B cell (primary cell): ENCODE measurements at regions not wholly inside any gene's neighbourhood (a gene's known extent, or its start where the extent isn't known, plus 50 kb on each side); places are given as distances from the start of the nearest gene placed in this dataset.

Source experiments
- ATAC-seq: fragments of 200-7000 bp; cut with Tn5 transposase; one replicate; pipeline ENCODE4 v1.10.0; 2021; ENCODE audit warnings: low read depth, mild to moderate bottlenecking, moderate number of reproducible peaks, moderate library complexity
- CTCF ChIA-PET: fragments of 350-600 bp; sonication (Branson Sonifier 250); formaldehyde crosslinking; loops from one replicate; lab custom pipeline; 2021; ENCODE audit warnings: antibody characterized with exemption, inconsistent platforms; lab: Charles Lee
- POLR2A ChIA-PET: fragments of 350-600 bp; sonication (Branson Sonifier 250); formaldehyde crosslinking; loops from one replicate; lab custom pipeline; 2021; ENCODE audit warnings: antibody characterized with exemption; lab: Charles Lee
- DNase-seq: peaks from one replicate; pipeline ENCODE4 v3.0.0; 2013
- H2AFZ ChIP-seq: 2 replicates; pipeline ENCODE4 v1.6.1; 2012; ENCODE audit warnings: mild to moderate bottlenecking, low read depth, low read length; ENCODE audit not compliant: insufficient read depth, poor library complexity, severe bottlenecking
- H3K27ac ChIP-seq, 2 donors: 1 replicate in 1 of 2; 2 replicates in 1 of 2; pipeline ENCODE4 v1.5.1; 2012 to 2013; ENCODE audit warnings: low read length in 2 of 2, mild to moderate bottlenecking in 2 of 2, moderate library complexity in 1 of 2
- H3K27me3 ChIP-seq, 4 experiments: fragments of 200-600 bp in 1 of 4; sonication (generic) in 1 of 4; replicated peaks in 1 of 4; 1 replicate in 2 of 4; 2 replicates in 2 of 4; pipeline versions ENCODE4 v1.6.1 to v1.7.0; 2013 to 2016; ENCODE audit warnings: low read length in 3 of 4, mild to moderate bottlenecking in 2 of 4, mixed read lengths in 1 of 4, moderate library complexity in 1 of 4; ENCODE audit not compliant: insufficient read depth in 4 of 4, control insufficient read depth in 3 of 4; ENCODE audit errors: control extremely low read depth in 1 of 4
- H3K36me3 ChIP-seq, 2 experiments: replicated peaks in 1 of 2; 1 replicate in 1 of 2; 2 replicates in 1 of 2; pipeline versions ENCODE4 v1.6.1 to v1.7.1; 2013; ENCODE audit warnings: low read length in 1 of 2; ENCODE audit not compliant: insufficient read depth in 2 of 2, control insufficient read depth in 1 of 2; ENCODE audit errors: control extremely low read depth in 1 of 2, extremely low read depth in 1 of 2
- H3K4me1 ChIP-seq, 2 donors: fragments of 200-600 bp in 1 of 2; sonication (generic) in 1 of 2; 1 replicate in 1 of 2; 2 replicates in 1 of 2; pipeline versions ENCODE4 v1.5.1 to v1.6.1; 2013 to 2017; ENCODE audit warnings: low read length in 2 of 2; ENCODE audit not compliant: control insufficient read depth in 2 of 2, insufficient read depth in 2 of 2
- H3K4me2 ChIP-seq: replicated peaks from 2 replicates; pipeline ENCODE3; 2012; ENCODE audit warnings: mild to moderate bottlenecking, low read depth, low read length; ENCODE audit not compliant: poor library complexity, severe bottlenecking
- H3K4me3 ChIP-seq, 5 experiments: fragments of 200-600 bp in 1 of 5; sonication (generic) in 1 of 5; 1 replicate in 3 of 5; 2 replicates in 2 of 5; pipeline versions ENCODE4 v1.5.1 to v1.7.0; 2011 to 2016; ENCODE audit warnings: low read length in 4 of 5, mild to moderate bottlenecking in 4 of 5, low read depth in 2 of 5, control low read depth in 1 of 5, moderate library complexity in 1 of 5; ENCODE audit not compliant: insufficient read depth in 1 of 5; ENCODE audit errors: control extremely low read depth in 1 of 5, extremely low read depth in 1 of 5
- H3K79me2 ChIP-seq: fragments of 200-600 bp; sonication (generic); one replicate; pipeline ENCODE4 v1.6.0; 2016; ENCODE audit warnings: low read length; ENCODE audit not compliant: control insufficient read depth, insufficient read depth
- H3K9ac ChIP-seq: fragments of 200-600 bp; sonication (generic); 2 replicates; pipeline ENCODE4 v1.6.1; 2017; ENCODE audit warnings: mild to moderate bottlenecking, low read length, moderate library complexity
- H3K9me3 ChIP-seq, 3 donors: one replicate each; pipeline versions ENCODE4 v1.6.1 to v1.7.1; 2013; ENCODE audit warnings: low read length in 2 of 3; ENCODE audit not compliant: control insufficient read depth in 2 of 3, insufficient read depth in 1 of 3; ENCODE audit errors: control extremely low read depth in 1 of 3
- H4K20me1 ChIP-seq: 2 replicates; pipeline ENCODE4 v1.6.0; 2012; ENCODE audit warnings: mild to moderate bottlenecking, low read length; ENCODE audit not compliant: insufficient read depth, control insufficient read depth, poor library complexity, severe bottlenecking
- H3K27ac Mint-ChIP-seq: one replicate; pipeline ENCODE4 v1.8.0; 2021; ENCODE audit warnings: mixed read lengths
- H3K27me3 Mint-ChIP-seq: one replicate; pipeline ENCODE4 v1.8.0; 2021; ENCODE audit warnings: mixed read lengths
- H3K4me1 Mint-ChIP-seq: one replicate; pipeline ENCODE4 v1.8.0; 2021; ENCODE audit warnings: mixed read lengths
- H3K4me3 Mint-ChIP-seq: one replicate; pipeline ENCODE4 v1.8.0; 2021; ENCODE audit warnings: mixed read lengths
- H3K9me3 Mint-ChIP-seq: one replicate; pipeline ENCODE4 v1.8.0; 2022; ENCODE audit warnings: mixed read lengths; ENCODE audit not compliant: insufficient read depth
- EZH2 ChIP-seq: IDR thresholded peaks from 2 replicates; pipeline ENCODE4 v1.6.1; 2012; ENCODE audit warnings: borderline replicate concordance, low read depth, mild to moderate bottlenecking, moderate library complexity, low read length; ENCODE audit not compliant: insufficient read depth, poor library complexity, severe bottlenecking
- WGBS: methylation state at CpG from one replicate; pipeline ENCODE4 v1.1.5; 2013; ENCODE audit warnings: missing lambda C conversion rate; ENCODE audit not compliant: insufficient coverage; 5-methylcytosine and 5-hydroxymethylcytosine counted together
- intact Hi-C: fragments of 100-400 bp; cut with micrococcal nuclease; formaldehyde crosslinking; loops from one replicate; pipeline ENCODE4 v1.10.0; 2022
- TF ChIP-seq, protein P1 (sequence below): fragments of 200-600 bp; IDR thresholded peaks from one replicate; pipeline ENCODE4 v1.8.0; 2022; ENCODE audit warnings: antibody characterized with exemption, mild to moderate bottlenecking

DNA sequence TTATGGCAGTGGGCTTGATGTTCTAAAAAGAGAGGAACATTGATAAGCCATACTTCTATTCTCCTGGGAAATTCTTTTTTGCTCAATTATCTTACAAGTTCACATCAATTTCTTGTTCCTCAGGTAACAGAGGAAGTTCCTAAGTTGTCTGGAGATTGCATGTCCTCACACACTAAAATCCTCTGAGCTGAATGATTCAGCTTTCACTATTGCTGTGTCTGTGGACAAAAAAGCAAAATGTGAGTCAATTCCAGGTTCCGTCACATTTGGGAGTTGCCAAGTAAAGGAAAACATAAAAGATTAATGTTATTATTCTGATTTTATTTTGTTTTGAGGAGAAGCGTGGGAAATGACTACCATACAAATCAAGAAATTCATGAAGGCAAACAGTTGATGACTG is 316.7 kb downstream of the CHRM3 start:
- no peak overlapping the region for H3K9ac ChIP-seq
- ATAC-seq (no peak), DNase-seq (no peak)
- Mint-ChIP-seq H3K4me3 (no peak overlapping the region), H3K27me3 (no peaks in the 10 kb centered on the region), H3K4me1 (no peaks in the 10 kb centered on the region), H3K27ac (no peak overlapping the region), H3K9me3 (no peaks in the 10 kb centered on the region)
- no CpG with 5 or more reads among the region's 2 CpGs for WGBS
- no peak overlapping the region for H3K4me3 ChIP-seq
- H3K9me3 ChIP-seq: no peaks in the 10 kb centered on the region
- no peaks in the 10 kb centered on the region for H3K27me3 ChIP-seq
- no peaks in the 10 kb centered on the region for H3K79me2 ChIP-seq
- CTCF ChIA-PET: no interaction called here
- TF ChIP-seq EZH2: no peak
- TF ChIP-seq, protein P1, sequence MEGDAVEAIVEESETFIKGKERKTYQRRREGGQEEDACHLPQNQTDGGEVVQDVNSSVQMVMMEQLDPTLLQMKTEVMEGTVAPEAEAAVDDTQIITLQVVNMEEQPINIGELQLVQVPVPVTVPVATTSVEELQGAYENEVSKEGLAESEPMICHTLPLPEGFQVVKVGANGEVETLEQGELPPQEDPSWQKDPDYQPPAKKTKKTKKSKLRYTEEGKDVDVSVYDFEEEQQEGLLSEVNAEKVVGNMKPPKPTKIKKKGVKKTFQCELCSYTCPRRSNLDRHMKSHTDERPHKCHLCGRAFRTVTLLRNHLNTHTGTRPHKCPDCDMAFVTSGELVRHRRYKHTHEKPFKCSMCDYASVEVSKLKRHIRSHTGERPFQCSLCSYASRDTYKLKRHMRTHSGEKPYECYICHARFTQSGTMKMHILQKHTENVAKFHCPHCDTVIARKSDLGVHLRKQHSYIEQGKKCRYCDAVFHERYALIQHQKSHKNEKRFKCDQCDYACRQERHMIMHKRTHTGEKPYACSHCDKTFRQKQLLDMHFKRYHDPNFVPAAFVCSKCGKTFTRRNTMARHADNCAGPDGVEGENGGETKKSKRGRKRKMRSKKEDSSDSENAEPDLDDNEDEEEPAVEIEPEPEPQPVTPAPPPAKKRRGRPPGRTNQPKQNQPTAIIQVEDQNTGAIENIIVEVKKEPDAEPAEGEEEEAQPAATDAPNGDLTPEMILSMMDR: no peak
- H3K4me2 ChIP-seq: no peak overlapping the region
- H4K20me1 ChIP-seq: no peaks in the 10 kb centered on the region
- H3K4me1 ChIP-seq: no peaks in the 10 kb centered on the region
- no peaks in the 10 kb centered on the region for H3K36me3 ChIP-seq
- H2AFZ ChIP-seq: no peak overlapping the region
- no peak overlapping the region for H3K27ac ChIP-seq
- intact Hi-C loops: no loop called here
- POLR2A ChIA-PET: no interaction called here

GRCh38 chr1:239706245-239706892 is 320.0 kb downstream of the CHRM3 start:
- intact Hi-C loops: no loop called here
- no peak overlapping the region for H3K27ac Mint-ChIP-seq
- ATAC-seq: no peak
- no peak overlapping the region for H3K27ac ChIP-seq
- H2AFZ ChIP-seq: no peak overlapping the region
- CTCF ChIA-PET: no interaction called here
- no peaks in the 10 kb centered on the region for H3K27me3 Mint-ChIP-seq
- no peaks in the 10 kb centered on the region for H3K36me3 ChIP-seq
- no peaks in the 10 kb centered on the region for H4K20me1 ChIP-seq
- H3K4me3 Mint-ChIP-seq: no peak overlapping the region
- H3K9me3 Mint-ChIP-seq: no peaks in the 10 kb centered on the region
- no peak overlapping the region for H3K4me3 ChIP-seq
- H3K9me3 ChIP-seq: no peaks in the 10 kb centered on the region
- no peaks in the 10 kb centered on the region for H3K4me1 Mint-ChIP-seq
- POLR2A ChIA-PET: no interaction called here
- DNase-seq: no peak
- WGBS: 93% methylated on average over 5 of the region's 5 CpGs
- H3K79me2 ChIP-seq: no peaks in the 10 kb centered on the region
- no peak overlapping the region for H3K9ac ChIP-seq
- no peaks in the 10 kb centered on the region for H3K4me1 ChIP-seq
- no peak overlapping the region for H3K4me2 ChIP-seq
- no peak for TF ChIP-seq EZH2
- TF ChIP-seq, protein P1: no peak
- no peaks in the 10 kb centered on the region for H3K27me3 ChIP-seq
